A549 (cell line): ENCODE measurements at regions not wholly inside any gene's neighbourhood (a gene's known extent, or its start where the extent isn't known, plus 50 kb on each side); places are given as distances from the start of the nearest gene placed in this dataset.
"Not testable (repeated sequence)": the region's sequence is repeated elsewhere in the genome, so short reads cannot be mapped to it uniquely, and the experiment has no call there.

ENCODE experiments used
- ATAC-seq, 2 experiments: fragments of 200-7000 bp in 1 of 2; fragments of >200 bp in 1 of 2; cut with Nextera tagmentation in 1 of 2; cut with Tn5 transposase in 1 of 2; 3 replicates each; pipeline versions ENCODE4 v1.8.0 to v1.9.1; 2018 to 2020; ENCODE audit warnings: mild to moderate bottlenecking in 1 of 2, moderate library complexity in 1 of 2
- CTCF ChIA-PET: fragments of 300-600 bp; sonication (Branson Sonifier 250); formaldehyde crosslinking; extraction: SDS; loops from one replicate; lab custom pipeline; 2021; ENCODE audit warnings: antibody characterized with exemption, inconsistent platforms; lab: Yijun Ruan, JAX
- POLR2A ChIA-PET: fragments of 350-600 bp; formaldehyde crosslinking; extraction: SDS; loops from one replicate; lab custom pipeline; 2021; ENCODE audit warnings: antibody characterized with exemption, inconsistent platforms; lab: Yijun Ruan, JAX
- DNase-seq, 2 experiments: peaks; one replicate each; pipeline versions ENCODE4 v3.0.0 to v3.0.0-alpha.2; 2011 to 2016; ENCODE audit warnings: low read depth in 1 of 2, low spot score in 1 of 2
- FAIRE-seq: peaks from 2 replicates; lab custom pipeline; 2011; peaks lifted over from hg19 to GRCh38; lab: Jason Lieb, UNC
- H3K27ac ChIP-seq, 2 experiments: fragments of >200 bp; sonication (Bioruptor Twin); formaldehyde crosslinking; 3 replicates each; pipeline ENCODE4 v1.5.1; 2016 to 2017
- H3K4me1 ChIP-seq: fragments of >200 bp; sonication (Bioruptor Twin); formaldehyde crosslinking; 3 replicates; pipeline ENCODE4 v1.6.1; 2016
- H3K4me2 ChIP-seq: fragments of >200 bp; sonication (Bioruptor Twin); formaldehyde crosslinking; 3 replicates; pipeline ENCODE4 v1.6.1; 2016
- H3K4me3 ChIP-seq: fragments of >200 bp; sonication (Bioruptor Twin); formaldehyde crosslinking; 3 replicates; pipeline ENCODE4 v1.5.1; 2016
- H3K9me3 ChIP-seq: fragments of >200 bp; sonication (Bioruptor Twin); formaldehyde crosslinking; 3 replicates; pipeline ENCODE4 v1.6.1; 2016
- BHLHE40 ChIP-seq: IDR thresholded peaks from 2 replicates; pipeline ENCODE4 v1.6.1; 2012; ENCODE audit warnings: low read depth, low read length, inconsistent platforms
- CEBPB ChIP-seq, 2 experiments: fragments of >200 bp in 1 of 2; sonication (Bioruptor Twin) in 1 of 2; formaldehyde crosslinking in 1 of 2; IDR thresholded peaks; 2 replicates each; pipeline ENCODE4 v1.6.1; 2012 to 2016
- CHD2 ChIP-seq: fragments of 150-350 bp; IDR thresholded peaks from 2 replicates; pipeline ENCODE4 v1.6.1; 2014; ENCODE audit warnings: low read length; ENCODE audit not compliant: partially characterized antibody
- EHMT2 ChIP-seq: fragments of 200-600 bp; sonication (generic); IDR thresholded peaks from 2 replicates; pipeline ENCODE4 v1.6.1; 2016; ENCODE audit warnings: antibody characterized with exemption, low read depth, mild to moderate bottlenecking, moderate library complexity
- EP300 ChIP-seq, 2 experiments: fragments of >200 bp; sonication (Bioruptor Twin); formaldehyde crosslinking; IDR thresholded peaks; 2 replicates in 1 of 2; 3 replicates in 1 of 2; pipeline ENCODE4 v1.6.1; 2016 to 2017
- FOSL2 ChIP-seq, 2 experiments: fragments of 450-650 bp in 1 of 2; fragments of >200 bp in 1 of 2; sonication (Bioruptor Twin) in 1 of 2; formaldehyde crosslinking; IDR thresholded peaks; 2 replicates each; pipeline versions ENCODE4 v1.5.0 to v1.6.1; 2016 to 2020; ENCODE audit warnings: mild to moderate bottlenecking in 1 of 2, moderate library complexity in 1 of 2
- GATA3 ChIP-seq: IDR thresholded peaks from 2 replicates; pipeline ENCODE4 v1.6.1; 2012; ENCODE audit warnings: borderline replicate concordance
- HDAC2 ChIP-seq: fragments of 200-600 bp; sonication (generic); IDR thresholded peaks from 2 replicates; pipeline ENCODE4 v1.6.1; 2016
- HEYL ChIP-seq: fragments of 250-450 bp; sonication (Bioruptor Pico); IDR thresholded peaks from 2 replicates; pipeline ENCODE4 v1.8.0; 2021; ENCODE audit warnings: mild to moderate bottlenecking, moderate library complexity
- MAFK ChIP-seq: fragments of 450-650 bp; IDR thresholded peaks from 2 replicates; pipeline ENCODE4 v1.6.1; 2014; ENCODE audit not compliant: partially characterized antibody
- MYC ChIP-seq: IDR thresholded peaks from 2 replicates; pipeline ENCODE4 v1.6.1; 2012; ENCODE audit warnings: mild to moderate bottlenecking, inconsistent platforms, low read length, improper control_type of control experiment, borderline replicate concordance
- NR3C1 ChIP-seq: fragments of >200 bp; sonication (Bioruptor Twin); formaldehyde crosslinking; IDR thresholded peaks from 3 replicates; pipeline ENCODE4 v1.6.1; 2017
- RAD21 ChIP-seq, 2 experiments: fragments of >200 bp in 1 of 2; sonication (Bioruptor Twin) in 1 of 2; formaldehyde crosslinking in 1 of 2; IDR thresholded peaks in 1 of 2; conservative IDR thresholded peaks in 1 of 2; 2 replicates in 1 of 2; 3 replicates in 1 of 2; pipeline ENCODE4 v1.6.1; 2012 to 2018; ENCODE audit warnings: inconsistent platforms in 1 of 2
- RCOR1 ChIP-seq: fragments of 150-350 bp; IDR thresholded peaks from 2 replicates; pipeline ENCODE4 v1.6.1; 2014; ENCODE audit warnings: antibody characterized with exemption, low read length, low read depth
- RFX5 ChIP-seq: fragments of 450-650 bp; IDR thresholded peaks from 2 replicates; pipeline ENCODE4 v1.7.1; 2014; ENCODE audit warnings: antibody characterized with exemption, mild to moderate bottlenecking, moderate library complexity
- RNF2 ChIP-seq: fragments of 200-600 bp; sonication (generic); IDR thresholded peaks from 2 replicates; pipeline ENCODE4 v1.6.1; 2016; ENCODE audit warnings: low read depth, mild to moderate bottlenecking, antibody characterized with exemption, moderate library complexity, borderline replicate concordance
- ZC3H11A ChIP-seq: fragments of 450-650 bp; IDR thresholded peaks from 2 replicates; pipeline ENCODE4 v1.6.1; 2014; ENCODE audit warnings: antibody characterized with exemption, mild to moderate bottlenecking
- ZFP36 ChIP-seq: fragments of 450-650 bp; IDR thresholded peaks from 2 replicates; pipeline ENCODE4 v1.6.1; 2014; ENCODE audit warnings: borderline replicate concordance; ENCODE audit not compliant: partially characterized antibody
- ZSCAN20 ChIP-seq: fragments of 250-450 bp; sonication (Bioruptor Pico); IDR thresholded peaks from 2 replicates; pipeline ENCODE4 v1.8.0; 2022; ENCODE audit warnings: mild to moderate bottlenecking, moderate library complexity
- WGBS: methylation state at CpG from one replicate; pipeline ENCODE4 v1.1.6; 2017; ENCODE audit errors: missing lambda C conversion rate; 5-methylcytosine and 5-hydroxymethylcytosine counted together
- TF ChIP-seq, protein P1 (sequence below): fragments of >200 bp; sonication (Bioruptor Twin); formaldehyde crosslinking; IDR thresholded peaks from 3 replicates; pipeline ENCODE4 v1.5.1; 2016
- TF ChIP-seq, protein P2 (sequence below): fragments of >200 bp; sonication (Bioruptor Twin); formaldehyde crosslinking; IDR thresholded peaks from 2 replicates; pipeline ENCODE4 v1.6.1; 2016

DNA sequence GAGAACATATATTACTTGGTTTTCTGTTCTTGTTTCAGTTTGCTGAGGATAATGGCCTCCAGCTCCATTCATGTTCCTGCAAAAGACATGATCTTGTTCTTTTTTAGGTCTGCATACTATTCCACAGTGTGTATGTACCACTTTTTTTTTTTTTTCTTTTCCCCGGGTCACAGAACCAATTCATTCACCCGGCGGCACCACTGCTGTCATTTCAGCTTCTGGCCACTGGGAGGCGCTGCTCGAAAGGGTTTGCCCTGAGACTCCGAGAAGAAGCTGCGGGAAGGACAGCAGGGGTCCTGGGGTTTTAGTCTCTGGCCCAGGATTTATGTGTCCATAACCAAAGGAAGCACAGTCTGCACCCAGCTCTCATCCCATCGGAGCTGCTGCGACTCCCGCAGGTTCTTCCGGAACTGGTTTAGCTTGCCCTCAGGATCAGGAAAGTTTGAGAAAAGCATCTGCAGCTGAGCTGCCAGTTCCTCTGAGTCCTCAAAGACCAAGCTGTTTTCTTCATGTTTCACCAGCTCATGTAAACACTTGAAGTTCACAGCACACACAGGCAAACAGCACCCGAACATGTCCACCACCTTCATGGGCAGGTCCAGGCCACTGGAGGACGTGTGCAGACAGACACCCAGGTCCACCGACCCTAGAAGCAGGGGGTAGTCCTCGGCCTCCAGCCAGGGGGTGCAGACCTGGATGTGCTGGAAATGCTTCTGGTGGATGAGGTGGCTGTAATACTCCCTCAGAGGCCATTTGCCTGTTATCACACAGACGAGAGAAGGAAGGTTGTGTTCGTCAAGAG lies 76.3 kb upstream of the KCNAB1 start:
- H3K27ac ChIP-seq, H3K4me3 ChIP-seq, FAIRE-seq, H3K9me3 ChIP-seq, H3K4me1 ChIP-seq: not testable (repeated sequence)
- CTCF ChIA-PET, result interaction anchor here (0.6 to 3.4 kb wide), 17 partner anchors 10 to 1158 kb away, joined by 3 to 14 read pairs (median 5); partner anchors contain the start of gene KCNAB1
- POLR2A ChIA-PET, result interaction anchor here (0.7 kb wide), 1 partner anchor 20 kb away, joined by 6 read pairs; no protein-coding TSS in a partner anchor
- ATAC-seq, result peak in 1 of 2 experiments; percentile 77; a peak in 3 of 6 replicates
- 35% methylated on average over 17 of the region's 17 CpGs for WGBS
- peak in 1 of 2 experiments; percentile 38 for DNase-seq
- TF ChIP-seq, protein P1, sequence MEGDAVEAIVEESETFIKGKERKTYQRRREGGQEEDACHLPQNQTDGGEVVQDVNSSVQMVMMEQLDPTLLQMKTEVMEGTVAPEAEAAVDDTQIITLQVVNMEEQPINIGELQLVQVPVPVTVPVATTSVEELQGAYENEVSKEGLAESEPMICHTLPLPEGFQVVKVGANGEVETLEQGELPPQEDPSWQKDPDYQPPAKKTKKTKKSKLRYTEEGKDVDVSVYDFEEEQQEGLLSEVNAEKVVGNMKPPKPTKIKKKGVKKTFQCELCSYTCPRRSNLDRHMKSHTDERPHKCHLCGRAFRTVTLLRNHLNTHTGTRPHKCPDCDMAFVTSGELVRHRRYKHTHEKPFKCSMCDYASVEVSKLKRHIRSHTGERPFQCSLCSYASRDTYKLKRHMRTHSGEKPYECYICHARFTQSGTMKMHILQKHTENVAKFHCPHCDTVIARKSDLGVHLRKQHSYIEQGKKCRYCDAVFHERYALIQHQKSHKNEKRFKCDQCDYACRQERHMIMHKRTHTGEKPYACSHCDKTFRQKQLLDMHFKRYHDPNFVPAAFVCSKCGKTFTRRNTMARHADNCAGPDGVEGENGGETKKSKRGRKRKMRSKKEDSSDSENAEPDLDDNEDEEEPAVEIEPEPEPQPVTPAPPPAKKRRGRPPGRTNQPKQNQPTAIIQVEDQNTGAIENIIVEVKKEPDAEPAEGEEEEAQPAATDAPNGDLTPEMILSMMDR, result peak; percentile 56
- TF ChIP-seq RAD21 (conservative IDR thresholded peaks at IDR 0.05 in 1 of 2, IDR thresholded peaks at IDR 0.05 in 1 of 2), result peak; percentile 48 to 50; a peak in 4 of 5 replicates
- peak overlapping the region; percentile 34; the same call in 1 of the 3 replicates for H3K4me2 ChIP-seq

DNA sequence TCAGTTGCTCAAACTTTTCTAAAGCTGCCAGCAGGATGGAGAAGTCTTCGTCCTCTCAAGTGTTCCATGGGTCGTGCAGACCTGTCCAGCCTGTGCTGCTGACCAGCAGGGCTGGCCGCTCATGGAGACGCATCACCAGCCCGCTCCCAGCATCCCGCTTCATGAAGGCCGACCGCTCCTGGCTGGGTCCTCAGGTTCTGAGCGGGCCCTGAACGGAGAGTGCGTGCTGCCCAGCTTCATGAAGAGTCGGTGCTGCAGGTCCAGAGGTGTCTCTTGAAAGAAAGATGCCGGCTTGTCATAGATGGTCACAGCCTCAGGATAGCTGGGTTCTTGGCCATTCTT lies 75.8 kb upstream of the KCNAB1 start:
- ChIA-PET POLR2A (no interaction called here), CTCF (interaction anchor here (1.4 to 3.4 kb wide), 4 partner anchors 15 to 50 kb away, joined by 4 to 14 read pairs (median 5); no protein-coding TSS in a partner anchor)
- WGBS, result 89% methylated on average over 13 of the region's 13 CpGs
- no peak for DNase-seq
- Histone ChIP-seq H3K9me3 (no peaks in the 10 kb centered on the region; the same call in 2 of the 3 replicates), H3K4me1 (no peaks in the 10 kb centered on the region), H3K4me3 (no peak overlapping the region), H3K4me2 (no peak overlapping the region), H3K27ac (no peak overlapping the region)
- ATAC-seq, result peak in 1 of 2 experiments; percentile 31; a peak in 3 of 6 replicates
- TF ChIP-seq CEBPB (IDR thresholded peaks at IDR 0.05) (no peak), BHLHE40 (no peak), RNF2 (no peak), FOSL2 (IDR thresholded peaks at IDR 0.05) (no peak), FOSL2 (CRISPR knock-in tag; IDR thresholded peaks at IDR 0.05) (no peak), ZSCAN20 (CRISPR knock-in tag) (no peak), CHD2 (no peak), MAFK (no peak), GATA3 (no peak), ZFP36 (no peak), EHMT2 (no peak), HEYL (CRISPR knock-in tag) (no peak), HDAC2 (no peak), MYC (no peak), EP300 (IDR thresholded peaks at IDR 0.05) (no peak), RFX5 (no peak), RCOR1 (no peak), NR3C1 (no peak)
- TF ChIP-seq, protein P2, sequence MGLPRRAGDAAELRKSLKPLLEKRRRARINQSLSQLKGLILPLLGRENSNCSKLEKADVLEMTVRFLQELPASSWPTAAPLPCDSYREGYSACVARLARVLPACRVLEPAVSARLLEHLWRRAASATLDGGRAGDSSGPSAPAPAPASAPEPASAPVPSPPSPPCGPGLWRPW, result no peak
- no peak for FAIRE-seq

DNA sequence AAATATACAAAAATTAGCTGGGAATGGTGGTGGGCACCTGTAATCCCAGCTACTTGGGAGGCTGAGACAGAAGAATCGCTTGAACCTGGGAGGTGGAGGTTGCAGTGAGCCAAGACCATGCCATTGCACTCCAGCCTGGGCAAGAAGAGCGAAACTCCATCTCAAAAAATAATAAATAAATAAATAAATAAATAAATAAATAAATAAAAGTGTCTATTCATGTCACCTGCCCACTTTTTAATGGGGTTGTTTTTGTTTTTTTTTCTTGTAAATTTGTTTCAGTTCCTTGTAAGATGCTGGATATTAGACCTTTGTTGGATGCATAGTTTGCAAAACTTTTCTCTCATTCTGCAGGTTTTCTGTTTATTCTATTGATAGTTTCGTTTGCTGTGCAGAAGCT lies 71.9 kb upstream of the KCNAB1 start:
- peak; percentile 60 for TF ChIP-seq ZC3H11A
- CTCF ChIA-PET, H3K4me2 ChIP-seq, DNase-seq, POLR2A ChIA-PET, H3K4me1 ChIP-seq, ATAC-seq, FAIRE-seq, H3K27ac ChIP-seq, H3K9me3 ChIP-seq, H3K4me3 ChIP-seq: not testable (repeated sequence)
- WGBS, result 76% methylated on average over 3 of the region's 3 CpGs
